ENCODE measurements at regions not wholly inside any gene's neighbourhood (a gene's known extent, or its start where the extent isn't known, plus 50 kb on each side); places are given as distances from the start of the nearest gene placed in this dataset.

- TF ChIP-seq CTCF (IDR thresholded peaks at IDR 0.05): no peak
- TF ChIP-seq POLR2A (IDR thresholded peaks at IDR 0.05): no peak
Observed at GRCh38 chr9:107793541-107793940, 304.0 kb upstream of the KLF4 start.

Measured in right lobe of liver (tissue), 4 donors.